SK-N-SH (cell line): ENCODE measurements at regions not wholly inside any gene's neighbourhood (a gene's known extent, or its start where the extent isn't known, plus 50 kb on each side); places are given as distances from the start of the nearest gene placed in this dataset.

Experiments used
- CHD2 ChIP-seq: fragments of 150-350 bp; IDR thresholded peaks from 2 replicates; pipeline ENCODE4 v1.6.1; 2018; ENCODE audit warnings: low read length; ENCODE audit not compliant: partially characterized antibody
- EP300 ChIP-seq, 2 experiments: IDR thresholded peaks; 2 replicates each; pipeline versions ENCODE4 v1.4.0 to v1.6.1; 2012; ENCODE audit warnings: borderline replicate concordance in 1 of 2, low read depth in 1 of 2, low read length in 1 of 2
- EZH2phosphoT487 ChIP-seq: fragments of 200-600 bp; sonication (generic); IDR thresholded peaks from 2 replicates; pipeline ENCODE4 v1.6.1; 2017; ENCODE audit warnings: low read depth, mixed run types, mild to moderate bottlenecking, antibody characterized with exemption, moderate library complexity, borderline replicate concordance
- FOXJ3 ChIP-seq: sonication (generic); formaldehyde crosslinking; IDR thresholded peaks from 2 replicates; pipeline ENCODE4 v1.5.1; 2020; ENCODE audit warnings: mild to moderate bottlenecking, missing genetic modification reagents
- FOXM1 ChIP-seq: IDR thresholded peaks from 2 replicates; pipeline ENCODE4 v1.4.0; 2012; ENCODE audit warnings: low read depth, mild to moderate bottlenecking
- IRF3 ChIP-seq: fragments of 150-350 bp; IDR thresholded peaks from 2 replicates; pipeline ENCODE4 v1.6.1; 2016; ENCODE audit warnings: mild to moderate bottlenecking, low read depth, low read length
- NRF1 ChIP-seq: IDR thresholded peaks from 2 replicates; pipeline ENCODE4 v1.6.1; 2012; ENCODE audit warnings: low read depth, mild to moderate bottlenecking, low read length
- RAD21 ChIP-seq: IDR thresholded peaks from 2 replicates; pipeline ENCODE4 v1.6.1; 2012; ENCODE audit warnings: mild to moderate bottlenecking, low read length
- RXRA ChIP-seq: IDR thresholded peaks from 2 replicates; pipeline ENCODE4 v1.4.0; 2012; ENCODE audit warnings: low read depth, mild to moderate bottlenecking, borderline replicate concordance
- SIN3A ChIP-seq: IDR thresholded peaks from 2 replicates; pipeline ENCODE4 v1.6.1; 2012; ENCODE audit warnings: low read depth, mild to moderate bottlenecking, low read length, moderate library complexity, borderline replicate concordance
- TEAD4 ChIP-seq: IDR thresholded peaks from 2 replicates; pipeline ENCODE4 v1.4.0; 2012; ENCODE audit warnings: mild to moderate bottlenecking, borderline replicate concordance; ENCODE audit not compliant: insufficient read depth
- ZBTB33 ChIP-seq: IDR thresholded peaks from 2 replicates; pipeline ENCODE4 v1.4.0; 2012; ENCODE audit warnings: low read depth, borderline replicate concordance
- TF ChIP-seq, protein P1 (sequence below): fragments of 200-600 bp; sonication (generic); IDR thresholded peaks from 2 replicates; pipeline ENCODE4 v1.6.1; 2017; ENCODE audit warnings: antibody characterized with exemption, mild to moderate bottlenecking, moderate library complexity
- TF ChIP-seq, protein P2 (sequence below): IDR thresholded peaks from 2 replicates; pipeline ENCODE4 v1.4.0; 2012; ENCODE audit warnings: low read depth

GRCh38 chr3:153305189-153305588 lies 143.2 kb downstream of the RAP2B start:
- TF ChIP-seq EP300 (IDR thresholded peaks at IDR 0.05; ENCODE audit: borderline replicate concordance in 1 of 2, low read depth in 1 of 2, low read length in 1 of 2) (no peak), CHD2 (no peak), NRF1 (no peak), FOXJ3 (CRISPR knock-in tag) (no peak), IRF3 (no peak), RAD21 (no peak), FOXM1 (no peak), ZBTB33 (no peak), TEAD4 (no peak), RXRA (no peak), EZH2phosphoT487 (no peak), SIN3A (no peak)
- TF ChIP-seq, protein P1, sequence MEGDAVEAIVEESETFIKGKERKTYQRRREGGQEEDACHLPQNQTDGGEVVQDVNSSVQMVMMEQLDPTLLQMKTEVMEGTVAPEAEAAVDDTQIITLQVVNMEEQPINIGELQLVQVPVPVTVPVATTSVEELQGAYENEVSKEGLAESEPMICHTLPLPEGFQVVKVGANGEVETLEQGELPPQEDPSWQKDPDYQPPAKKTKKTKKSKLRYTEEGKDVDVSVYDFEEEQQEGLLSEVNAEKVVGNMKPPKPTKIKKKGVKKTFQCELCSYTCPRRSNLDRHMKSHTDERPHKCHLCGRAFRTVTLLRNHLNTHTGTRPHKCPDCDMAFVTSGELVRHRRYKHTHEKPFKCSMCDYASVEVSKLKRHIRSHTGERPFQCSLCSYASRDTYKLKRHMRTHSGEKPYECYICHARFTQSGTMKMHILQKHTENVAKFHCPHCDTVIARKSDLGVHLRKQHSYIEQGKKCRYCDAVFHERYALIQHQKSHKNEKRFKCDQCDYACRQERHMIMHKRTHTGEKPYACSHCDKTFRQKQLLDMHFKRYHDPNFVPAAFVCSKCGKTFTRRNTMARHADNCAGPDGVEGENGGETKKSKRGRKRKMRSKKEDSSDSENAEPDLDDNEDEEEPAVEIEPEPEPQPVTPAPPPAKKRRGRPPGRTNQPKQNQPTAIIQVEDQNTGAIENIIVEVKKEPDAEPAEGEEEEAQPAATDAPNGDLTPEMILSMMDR: no peak
- TF ChIP-seq, protein P2, sequence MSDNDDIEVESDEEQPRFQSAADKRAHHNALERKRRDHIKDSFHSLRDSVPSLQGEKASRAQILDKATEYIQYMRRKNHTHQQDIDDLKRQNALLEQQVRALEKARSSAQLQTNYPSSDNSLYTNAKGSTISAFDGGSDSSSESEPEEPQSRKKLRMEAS: no peak
